ENCODE measurements at regions not wholly inside any gene's neighbourhood (a gene's known extent, or its start where the extent isn't known, plus 50 kb on each side); places are given as distances from the start of the nearest gene placed in this dataset.

- TF ChIP-seq CTCF (conservative IDR thresholded peaks at IDR 0.05; ENCODE audit: low read depth, low read length) (no peak), EZH2 (IDR thresholded peaks at IDR 0.05; ENCODE audit: low read length, unreplicated experiment) (no peak), EZH2phosphoT487 (IDR thresholded peaks at IDR 0.05; ENCODE audit: borderline replicate concordance, low read length) (no peak)
Measured at GRCh38 chr16:73483934-73484711, 436.2 kb upstream of the ZFHX3 start.

All from PC-3 (cell line).